Activated CD8-positive, alpha-beta T cell treated with anti-CD3 and anti-CD28 coated beads for 36 hours (primary cell): ENCODE measurements at regions not wholly inside any gene's neighbourhood (a gene's known extent, or its start where the extent isn't known, plus 50 kb on each side); places are given as distances from the start of the nearest gene placed in this dataset.

ENCODE experiments used
- ATAC-seq: fragments of 200-7000 bp; cut with Tn5 transposase; one replicate; pipeline ENCODE4 v1.10.0; 2021; ENCODE audit warnings: mild to moderate bottlenecking, moderate library complexity
- CTCF ChIA-PET: fragments of 350-600 bp; sonication (Branson Sonifier 250); formaldehyde crosslinking; loops from one replicate; lab custom pipeline; 2021; ENCODE audit warnings: antibody characterized with exemption; lab: Charles Lee
- POLR2A ChIA-PET: fragments of 350-600 bp; sonication (Branson Sonifier 250); formaldehyde crosslinking; loops from one replicate; lab custom pipeline; 2021; ENCODE audit warnings: antibody characterized with exemption; lab: Charles Lee
- DNase-seq: peaks from one replicate; pipeline ENCODE4 v3.0.0-alpha.2; 2020
- H3K27ac Mint-ChIP-seq: one replicate; pipeline ENCODE4 v1.8.0; 2021; ENCODE audit warnings: mild to moderate bottlenecking, mixed read lengths
- H3K27me3 Mint-ChIP-seq: one replicate; pipeline ENCODE4 v1.8.0; 2021; ENCODE audit warnings: mixed read lengths
- H3K36me3 Mint-ChIP-seq: one replicate; pipeline ENCODE4 v1.8.0; 2021; ENCODE audit warnings: low read depth, mixed read lengths
- H3K4me1 Mint-ChIP-seq: one replicate; pipeline ENCODE4 v1.8.0; 2021; ENCODE audit warnings: low read depth, mixed read lengths
- H3K4me3 Mint-ChIP-seq: one replicate; pipeline ENCODE4 v1.8.0; 2021; ENCODE audit warnings: mild to moderate bottlenecking, moderate library complexity, mixed read lengths
- H3K9me3 Mint-ChIP-seq: one replicate; pipeline ENCODE4 v1.8.0; 2021; ENCODE audit warnings: mixed read lengths
- intact Hi-C: fragments of 100-400 bp; cut with micrococcal nuclease; formaldehyde crosslinking; loops from one replicate; pipeline ENCODE4 v1.10.0; 2022
- TF ChIP-seq, protein P1 (sequence below): fragments of 200-600 bp; IDR thresholded peaks from one replicate; pipeline ENCODE4 v1.8.0; 2022; ENCODE audit warnings: antibody characterized with exemption, mild to moderate bottlenecking

DNA sequence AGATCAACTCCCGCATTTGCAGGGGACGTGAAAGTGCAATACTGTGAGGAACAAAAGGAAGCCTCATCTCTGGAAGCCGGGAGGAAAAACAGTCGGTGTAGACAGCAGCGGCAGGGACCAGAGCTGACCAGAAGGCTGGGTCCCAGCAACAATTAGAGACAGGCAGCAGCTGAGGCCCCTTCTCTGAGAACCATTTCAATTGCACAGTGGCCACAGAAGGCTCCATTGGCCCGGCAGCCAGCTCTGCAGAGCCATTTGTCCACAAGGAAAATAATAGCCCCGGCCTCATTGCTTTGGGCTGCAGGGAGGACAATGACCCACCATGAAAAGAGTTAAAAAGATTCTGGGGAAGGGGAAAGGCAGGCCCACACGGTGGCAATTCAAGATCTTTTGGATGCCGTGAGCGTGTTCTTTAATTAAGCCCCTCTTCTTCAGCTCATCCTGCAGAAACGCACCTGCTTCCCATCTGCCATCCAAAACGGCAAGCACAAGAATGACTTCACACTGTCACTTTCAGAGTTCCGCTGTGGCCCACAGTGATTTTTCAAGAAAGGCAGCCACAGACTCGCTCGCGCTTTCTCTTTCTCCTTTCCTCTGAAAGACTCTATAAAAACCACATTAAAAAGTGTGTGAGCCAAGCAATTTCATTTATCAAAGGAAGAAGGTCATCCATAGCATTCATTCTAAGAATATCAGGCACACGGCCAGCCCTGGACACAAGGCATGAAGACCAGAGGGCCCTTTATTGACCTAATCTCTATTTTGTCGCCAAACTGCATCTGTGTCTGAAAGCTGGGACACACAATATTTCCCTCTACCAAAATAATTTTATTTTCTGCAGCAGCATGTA, 293.6 kb downstream of the SOX11 start:
- peaks cover 3% of the 10 kb centered on the region for H3K27me3 Mint-ChIP-seq

DNA sequence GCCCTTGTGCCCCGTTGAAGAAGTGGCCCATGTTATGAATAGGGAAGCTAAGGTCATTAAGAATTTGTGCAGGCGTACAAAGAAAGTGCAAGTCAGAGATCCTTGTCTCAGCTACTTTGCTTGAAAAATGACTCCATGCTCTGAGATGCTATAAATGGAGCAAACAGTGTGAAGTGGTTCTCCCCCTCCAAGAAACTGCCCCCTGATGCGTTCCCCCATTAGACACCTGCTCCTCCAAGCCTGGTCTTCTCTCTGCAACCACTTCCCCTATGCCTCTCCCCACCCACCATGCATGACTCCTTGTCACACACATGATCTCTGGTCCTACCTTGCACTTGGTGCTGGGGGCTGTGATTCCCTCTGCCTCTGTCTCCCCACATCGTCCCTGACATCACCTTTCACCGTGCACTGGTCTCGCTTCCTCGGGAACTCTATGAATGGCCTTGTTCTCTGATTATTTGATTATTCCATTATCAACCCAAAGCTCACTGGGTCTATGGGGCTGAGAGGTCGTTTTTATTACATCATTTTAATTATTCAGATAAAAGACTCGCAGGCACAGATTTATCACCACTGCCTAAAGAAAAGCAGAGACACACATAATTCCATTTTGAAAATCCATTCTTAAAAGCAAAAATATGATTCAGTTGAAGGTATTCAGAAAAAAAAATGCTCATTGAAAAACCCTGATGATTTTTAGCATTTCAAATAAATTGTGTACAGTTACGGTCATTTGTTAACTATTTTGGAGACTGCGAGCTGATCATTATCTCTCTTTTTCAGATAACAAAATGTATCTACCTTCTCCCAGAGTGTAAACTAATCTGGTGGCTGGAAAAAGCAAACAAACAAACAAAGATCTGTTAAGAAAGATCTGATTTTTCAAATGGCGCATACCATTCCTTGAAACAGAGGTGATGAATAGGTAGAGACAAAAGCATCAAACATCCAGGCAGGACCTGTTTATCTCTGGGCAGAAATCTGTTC, 294.9 kb downstream of the SOX11 start:
- Mint-ChIP-seq H3K4me1 (no peaks in the 10 kb centered on the region), H3K9me3 (no peaks in the 10 kb centered on the region), H3K36me3 (no peaks in the 10 kb centered on the region), H3K4me3 (no peak overlapping the region), H3K27ac (no peak overlapping the region), H3K27me3 (peaks cover 3% of the 10 kb centered on the region)
- POLR2A ChIA-PET = no interaction called here
- intact Hi-C loops = no loop called here
- CTCF ChIA-PET = no interaction called here
- no peak for DNase-seq
- no peak for ATAC-seq
- TF ChIP-seq, protein P1, sequence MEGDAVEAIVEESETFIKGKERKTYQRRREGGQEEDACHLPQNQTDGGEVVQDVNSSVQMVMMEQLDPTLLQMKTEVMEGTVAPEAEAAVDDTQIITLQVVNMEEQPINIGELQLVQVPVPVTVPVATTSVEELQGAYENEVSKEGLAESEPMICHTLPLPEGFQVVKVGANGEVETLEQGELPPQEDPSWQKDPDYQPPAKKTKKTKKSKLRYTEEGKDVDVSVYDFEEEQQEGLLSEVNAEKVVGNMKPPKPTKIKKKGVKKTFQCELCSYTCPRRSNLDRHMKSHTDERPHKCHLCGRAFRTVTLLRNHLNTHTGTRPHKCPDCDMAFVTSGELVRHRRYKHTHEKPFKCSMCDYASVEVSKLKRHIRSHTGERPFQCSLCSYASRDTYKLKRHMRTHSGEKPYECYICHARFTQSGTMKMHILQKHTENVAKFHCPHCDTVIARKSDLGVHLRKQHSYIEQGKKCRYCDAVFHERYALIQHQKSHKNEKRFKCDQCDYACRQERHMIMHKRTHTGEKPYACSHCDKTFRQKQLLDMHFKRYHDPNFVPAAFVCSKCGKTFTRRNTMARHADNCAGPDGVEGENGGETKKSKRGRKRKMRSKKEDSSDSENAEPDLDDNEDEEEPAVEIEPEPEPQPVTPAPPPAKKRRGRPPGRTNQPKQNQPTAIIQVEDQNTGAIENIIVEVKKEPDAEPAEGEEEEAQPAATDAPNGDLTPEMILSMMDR = no peak

More for the DNA sequence above, 293.6 kb downstream of the SOX11 start:
- no peaks in the 10 kb centered on the region for H3K36me3 Mint-ChIP-seq
- ChIA-PET POLR2A (no interaction called here), CTCF (no interaction called here)
- TF ChIP-seq, protein P1 = no peak
- ATAC-seq (no peak), DNase-seq (no peak)
- no peak overlapping the region for H3K4me3 Mint-ChIP-seq
- H3K27ac Mint-ChIP-seq = no peak overlapping the region
- no peaks in the 10 kb centered on the region for H3K4me1 Mint-ChIP-seq
- no peaks in the 10 kb centered on the region for H3K9me3 Mint-ChIP-seq
- intact Hi-C loops = no loop called here

DNA sequence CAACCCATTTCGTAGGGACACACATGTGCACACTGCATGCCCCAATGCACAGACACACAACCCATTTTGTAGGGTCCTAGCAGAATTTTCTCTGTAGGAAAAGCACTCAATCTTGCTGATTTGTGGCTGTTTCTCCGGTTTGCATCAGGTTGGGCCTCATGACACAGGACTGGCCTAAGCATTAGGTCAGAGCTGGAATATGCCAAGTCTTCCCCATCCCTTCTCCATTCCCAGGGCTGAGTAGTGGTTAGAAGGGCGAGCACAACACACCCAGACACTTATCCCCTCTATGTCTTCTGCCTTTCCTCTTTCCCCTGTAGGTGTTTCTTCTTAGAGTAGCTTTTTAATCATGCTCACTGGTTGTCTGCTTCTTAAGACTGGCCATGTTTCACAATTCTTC, 295.9 kb downstream of the SOX11 start:
- H3K4me1 Mint-ChIP-seq = no peaks in the 10 kb centered on the region
- H3K36me3 Mint-ChIP-seq = no peaks in the 10 kb centered on the region
- ATAC-seq (no peak), DNase-seq (no peak)
- ChIA-PET POLR2A (no interaction called here), CTCF (no interaction called here)
- TF ChIP-seq, protein P1 = no peak
- no peak overlapping the region for H3K4me3 Mint-ChIP-seq
- H3K27ac Mint-ChIP-seq = no peak overlapping the region
- peaks cover 3% of the 10 kb centered on the region for H3K27me3 Mint-ChIP-seq
- intact Hi-C loops = no loop called here
- no peaks in the 10 kb centered on the region for H3K9me3 Mint-ChIP-seq

DNA sequence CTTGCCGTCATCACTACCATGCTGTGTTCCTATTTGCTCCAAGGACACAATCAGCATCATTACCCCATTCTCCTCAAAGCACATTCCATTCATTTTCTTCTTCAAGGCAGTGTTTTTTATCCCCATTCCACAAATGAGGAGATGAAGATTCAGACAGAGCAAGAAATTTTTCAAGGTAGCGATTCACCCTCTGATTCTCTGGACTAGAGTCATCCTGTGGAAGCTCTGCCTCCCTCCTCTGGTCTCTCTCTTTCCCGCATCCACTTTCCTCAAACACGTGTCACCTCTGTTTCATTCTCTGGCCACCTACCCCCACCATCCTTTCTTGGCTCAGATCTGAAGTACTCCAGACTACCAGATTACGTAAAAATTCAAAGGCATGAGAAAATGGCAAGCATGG, 297.9 kb downstream of the SOX11 start:
- TF ChIP-seq, protein P1 = no peak
- DNase-seq = no peak
- H3K4me3 Mint-ChIP-seq = no peak overlapping the region
- POLR2A ChIA-PET = no interaction called here
- H3K27ac Mint-ChIP-seq = no peak overlapping the region
- H3K9me3 Mint-ChIP-seq = no peaks in the 10 kb centered on the region
- CTCF ChIA-PET = no interaction called here
- intact Hi-C loops = no loop called here
- H3K27me3 Mint-ChIP-seq = no peaks in the 10 kb centered on the region
- no peaks in the 10 kb centered on the region for H3K4me1 Mint-ChIP-seq
- no peaks in the 10 kb centered on the region for H3K36me3 Mint-ChIP-seq
- ATAC-seq = no peak
